Inflammatory macrophage (primary cell): ENCODE measurements at regions not wholly inside any gene's neighbourhood (a gene's known extent, or its start where the extent isn't known, plus 50 kb on each side); places are given as distances from the start of the nearest gene placed in this dataset.

ENCODE experiments used
- DNase-seq, 2 donors: peaks; one replicate each; pipeline ENCODE4 v3.0.0-alpha.2; 2020 to 2022

DNA sequence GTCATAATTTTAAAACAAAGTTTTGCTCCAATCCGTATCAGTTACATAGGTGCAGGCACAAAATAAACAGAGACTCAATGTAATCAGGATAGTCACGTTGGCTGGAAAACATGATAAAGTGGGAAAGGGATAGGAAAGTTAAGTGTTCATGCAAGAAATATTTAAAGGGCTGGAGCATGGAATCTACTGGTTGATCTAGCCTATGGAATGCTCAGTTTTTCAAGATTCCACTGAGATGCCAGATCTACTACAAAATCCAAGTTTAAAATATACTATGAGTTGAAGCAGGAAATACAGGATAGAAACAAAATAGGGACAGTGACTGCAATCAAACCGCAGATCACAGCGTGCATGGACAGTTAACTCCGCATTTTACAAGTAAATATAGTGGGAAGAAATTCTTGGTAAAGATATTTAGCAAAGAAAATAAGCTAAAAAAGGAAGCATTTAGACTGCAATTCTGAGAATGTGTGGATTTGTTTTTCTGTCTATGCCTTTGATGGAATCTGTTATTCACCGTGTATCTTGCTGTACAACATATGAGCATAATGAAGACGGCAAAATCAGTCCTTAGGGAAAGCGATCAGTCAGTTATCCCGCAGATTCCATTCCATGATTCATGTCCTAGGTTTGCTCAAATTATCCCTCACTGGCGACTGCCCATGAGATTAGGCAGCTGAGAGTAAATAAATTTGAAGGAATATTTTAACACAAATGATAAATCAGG, 1044.3 kb downstream of the FLRT2 start:
- DNase-seq: no peak

DNA sequence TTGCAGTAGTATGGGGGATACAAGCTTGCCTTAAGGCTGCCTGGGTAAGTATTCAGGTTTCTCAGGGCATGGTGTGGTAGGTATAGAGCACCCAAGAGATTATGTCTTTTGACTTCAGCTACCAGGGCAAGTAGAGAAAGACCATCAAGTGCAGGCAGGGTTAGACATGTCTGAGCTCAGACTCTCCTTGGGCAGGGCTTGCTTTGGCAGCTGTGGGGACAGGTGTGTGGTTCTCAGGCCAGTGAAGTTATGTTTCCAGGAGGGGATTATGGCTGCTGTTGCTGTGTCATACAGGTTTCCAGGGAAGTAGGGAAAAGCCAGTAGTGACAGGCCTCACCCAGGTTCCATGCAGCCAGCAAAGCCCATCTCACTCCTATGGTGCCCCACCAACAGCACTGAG, 1040.4 kb downstream of the FLRT2 start:
- no peak for DNase-seq

DNA sequence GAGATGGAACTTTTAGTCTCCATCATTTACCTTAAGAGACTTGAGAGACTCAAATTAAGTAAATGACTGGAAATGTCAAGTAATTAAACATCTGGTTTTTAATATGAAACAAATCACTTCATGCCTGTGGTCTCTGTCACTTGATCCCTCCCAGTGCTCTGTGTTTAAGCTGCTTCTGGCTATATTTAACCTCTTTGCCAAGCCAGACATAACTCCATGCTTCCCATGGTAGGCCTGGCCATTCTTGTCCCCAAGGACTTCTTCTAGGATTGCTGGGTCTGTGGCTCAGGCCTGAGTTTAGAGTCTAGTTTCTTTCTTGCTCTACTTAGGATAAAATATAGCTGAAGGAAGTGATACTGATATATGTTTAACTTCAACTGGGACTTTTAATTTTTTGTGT, 1013.6 kb downstream of the FLRT2 start:
- no peak for DNase-seq

DNA sequence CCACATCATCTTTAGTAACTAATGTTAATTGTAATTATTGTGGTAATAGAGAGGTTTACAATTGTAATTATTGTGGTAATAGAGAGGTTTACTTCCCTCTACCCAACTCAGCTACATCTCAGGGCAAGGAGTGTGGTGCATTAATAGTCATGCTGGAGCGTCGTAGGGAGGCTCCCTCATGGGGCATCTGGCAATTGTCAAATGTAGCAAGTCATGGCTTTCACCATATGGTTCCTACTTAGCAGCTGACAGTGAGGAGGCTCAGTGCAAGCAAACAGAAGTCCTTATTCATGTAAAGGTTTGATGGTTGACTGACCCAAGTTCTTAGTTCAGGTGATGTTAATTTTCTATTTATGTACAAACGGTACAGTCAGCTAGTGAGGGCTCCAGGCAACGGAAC, 1012.0 kb downstream of the FLRT2 start:
- DNase-seq: no peak

DNA sequence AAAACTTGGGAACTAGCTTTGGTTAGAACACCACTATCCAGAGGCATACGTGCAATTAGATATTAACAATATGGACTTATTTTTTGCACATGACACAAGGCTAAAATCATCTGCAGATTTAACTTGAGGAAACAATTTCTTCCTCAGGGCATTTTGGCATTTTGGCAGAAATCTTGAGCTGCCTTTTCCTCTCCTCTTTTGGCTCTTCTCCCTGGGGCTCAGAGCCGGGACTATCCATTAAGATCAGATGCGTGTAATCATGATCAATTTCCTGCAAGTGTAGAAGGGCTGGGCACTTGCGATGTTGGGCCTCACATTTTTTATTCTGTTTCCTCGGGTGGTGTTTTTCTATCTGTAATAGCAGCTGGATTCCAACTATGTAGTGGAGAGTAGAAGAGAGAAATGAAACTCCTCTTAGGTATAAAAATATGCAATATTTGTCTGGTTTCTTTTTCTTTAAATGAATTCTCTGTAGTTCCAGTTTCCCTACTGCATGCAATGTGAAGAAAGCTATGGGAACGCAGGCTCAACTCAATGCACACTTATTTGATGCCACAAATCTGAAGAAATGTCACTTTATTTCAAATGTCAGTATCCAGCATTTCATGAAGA, 1010.8 kb downstream of the FLRT2 start:
- DNase-seq: no peak

DNA sequence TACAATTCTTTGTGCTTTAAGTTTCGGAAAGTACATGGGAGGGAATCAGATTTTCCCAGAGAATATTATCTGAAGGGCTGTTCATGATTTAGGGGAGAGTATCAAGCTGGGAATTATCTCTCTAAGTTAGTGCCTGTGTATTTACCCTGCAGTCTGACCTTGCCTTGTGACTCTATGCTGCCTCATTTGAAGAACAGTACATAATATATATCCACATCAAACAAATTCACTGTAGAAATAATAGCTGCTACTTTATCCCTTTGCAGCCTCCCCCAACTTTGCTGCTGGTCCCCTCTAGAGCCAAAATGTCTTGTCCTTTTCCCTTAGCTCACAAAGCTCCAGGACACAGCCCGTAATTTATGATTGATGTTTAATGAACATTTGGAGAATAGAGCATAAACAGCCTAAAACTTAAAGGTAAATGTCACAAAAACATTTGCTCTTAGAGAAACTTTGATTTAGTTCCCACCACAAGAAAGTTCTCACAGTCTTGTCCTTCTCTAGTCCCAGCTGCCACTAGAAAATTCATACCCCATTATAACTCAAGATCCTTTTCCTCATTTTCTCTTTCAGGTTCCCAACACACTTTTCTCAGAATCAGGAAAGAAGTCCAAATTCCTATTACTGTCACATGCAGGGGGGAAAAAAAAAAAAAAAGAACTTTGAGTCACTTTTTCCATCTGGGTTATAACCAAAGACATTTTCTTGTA, 1009.6 kb downstream of the FLRT2 start:
- no peak for DNase-seq

DNA sequence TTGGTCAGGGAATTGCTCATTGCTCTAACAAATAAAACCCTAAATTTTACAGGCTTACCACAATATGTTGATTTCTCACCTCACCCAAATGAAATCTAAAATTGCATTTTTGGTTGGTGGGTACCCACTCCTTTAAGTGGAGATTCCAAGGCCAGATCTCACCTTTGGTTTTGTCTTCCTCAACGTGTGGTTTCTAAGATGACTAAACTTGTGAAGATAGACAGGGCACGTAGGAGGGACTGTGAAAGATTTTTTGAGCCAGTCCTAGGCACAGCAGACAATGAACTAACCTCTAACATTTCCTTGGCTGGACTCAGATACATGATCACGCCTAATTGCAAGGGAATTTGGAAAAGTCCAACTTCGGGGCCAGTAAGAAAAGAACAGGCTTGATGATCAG, 1003.9 kb downstream of the FLRT2 start:
- DNase-seq: no peak

DNA sequence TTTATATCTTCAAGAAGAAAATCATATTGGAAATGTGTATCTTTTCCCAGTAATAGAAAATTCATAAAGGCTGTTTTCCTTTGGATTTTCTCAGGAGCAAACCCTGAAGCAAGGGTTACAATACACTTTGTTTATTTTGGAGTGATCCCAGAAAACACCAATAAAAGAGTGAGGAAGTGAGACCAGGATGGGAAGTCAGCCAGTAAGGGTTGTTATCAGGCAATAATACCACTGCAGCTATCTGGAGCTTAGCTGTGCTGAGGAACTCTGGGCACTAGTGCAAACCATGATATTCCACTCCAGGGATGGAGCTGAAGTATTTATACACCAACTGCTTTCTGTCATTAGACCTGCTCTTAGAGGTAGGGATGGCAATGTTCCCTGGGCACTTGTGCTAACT, 1002.3 kb downstream of the FLRT2 start:
- no peak for DNase-seq

DNA sequence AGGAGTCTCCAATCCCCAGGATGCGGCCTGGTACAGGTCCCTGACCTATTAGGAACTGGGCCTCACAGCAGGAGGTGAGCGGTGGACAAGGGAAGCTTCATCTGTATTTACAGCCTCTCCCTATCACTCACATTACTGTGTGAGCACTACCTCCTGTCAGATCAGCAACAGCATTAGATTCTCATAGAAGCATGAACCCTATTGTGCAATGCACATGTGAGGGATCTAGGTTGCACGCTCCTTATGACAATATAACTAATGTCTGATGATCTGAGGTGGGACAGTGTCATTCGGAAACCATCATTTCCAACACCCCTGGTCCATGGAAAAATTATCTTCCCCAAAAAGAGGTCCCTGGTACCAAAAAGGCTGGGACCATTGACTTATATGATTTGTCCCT, 1000.5 kb downstream of the FLRT2 start:
- DNase-seq: no peak

DNA sequence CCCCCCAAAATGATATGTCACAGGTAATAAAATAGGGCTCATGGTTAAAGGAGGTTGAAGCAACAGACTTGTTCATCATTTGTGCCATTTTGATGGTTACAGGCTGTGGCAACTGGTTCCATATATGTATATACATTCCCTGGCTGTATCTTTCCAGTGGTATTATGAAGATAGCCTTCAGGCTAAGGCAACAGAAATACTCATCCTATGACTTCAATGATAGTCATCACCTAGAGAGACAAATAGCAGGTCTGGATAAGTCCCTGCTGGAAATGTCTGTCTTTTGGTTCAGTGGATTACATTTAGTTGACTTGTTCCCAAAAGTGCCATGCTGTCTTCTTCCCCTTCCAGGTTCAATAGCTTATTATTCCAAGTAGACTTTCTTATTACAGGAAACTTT, 997.4 kb downstream of the FLRT2 start:
- DNase-seq: no peak

DNA sequence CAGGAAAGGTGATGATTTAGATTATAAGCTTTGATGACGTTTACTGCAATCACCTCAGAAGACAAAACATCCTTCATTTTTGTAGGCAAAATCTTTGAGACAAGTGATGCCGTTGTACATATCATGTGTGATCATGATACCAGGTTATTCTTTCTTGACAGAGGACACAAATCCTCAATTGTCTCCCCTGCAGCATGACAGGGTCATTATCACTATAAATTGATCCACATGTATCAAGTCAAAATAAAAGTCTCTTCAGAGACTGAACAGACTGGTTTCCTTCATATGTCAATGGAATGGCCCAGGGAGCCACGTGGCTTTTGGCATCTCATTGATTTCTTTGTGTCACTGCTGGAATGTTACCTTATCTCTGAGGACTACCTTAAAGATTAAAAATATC, 995.7 kb downstream of the FLRT2 start:
- no peak for DNase-seq

DNA sequence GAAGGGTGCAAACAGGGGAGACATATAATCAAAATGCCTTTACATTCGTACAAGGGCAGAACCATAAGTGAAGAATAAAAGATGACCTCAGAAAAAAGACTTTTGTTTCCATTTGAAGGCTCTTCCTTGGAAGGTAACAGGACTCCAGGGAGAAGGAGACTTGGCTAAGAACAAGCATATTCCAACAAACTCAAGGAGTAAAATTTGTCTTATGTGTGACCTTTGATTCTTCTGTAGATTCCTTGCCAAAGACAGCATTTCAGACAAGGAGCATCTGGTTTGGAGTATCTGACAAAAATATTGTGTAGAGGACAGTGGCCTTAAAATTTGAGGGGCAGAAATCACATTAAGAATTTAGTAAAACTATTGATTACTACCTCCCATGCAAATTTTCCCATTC, 991.9 kb downstream of the FLRT2 start:
- no peak for DNase-seq

DNA sequence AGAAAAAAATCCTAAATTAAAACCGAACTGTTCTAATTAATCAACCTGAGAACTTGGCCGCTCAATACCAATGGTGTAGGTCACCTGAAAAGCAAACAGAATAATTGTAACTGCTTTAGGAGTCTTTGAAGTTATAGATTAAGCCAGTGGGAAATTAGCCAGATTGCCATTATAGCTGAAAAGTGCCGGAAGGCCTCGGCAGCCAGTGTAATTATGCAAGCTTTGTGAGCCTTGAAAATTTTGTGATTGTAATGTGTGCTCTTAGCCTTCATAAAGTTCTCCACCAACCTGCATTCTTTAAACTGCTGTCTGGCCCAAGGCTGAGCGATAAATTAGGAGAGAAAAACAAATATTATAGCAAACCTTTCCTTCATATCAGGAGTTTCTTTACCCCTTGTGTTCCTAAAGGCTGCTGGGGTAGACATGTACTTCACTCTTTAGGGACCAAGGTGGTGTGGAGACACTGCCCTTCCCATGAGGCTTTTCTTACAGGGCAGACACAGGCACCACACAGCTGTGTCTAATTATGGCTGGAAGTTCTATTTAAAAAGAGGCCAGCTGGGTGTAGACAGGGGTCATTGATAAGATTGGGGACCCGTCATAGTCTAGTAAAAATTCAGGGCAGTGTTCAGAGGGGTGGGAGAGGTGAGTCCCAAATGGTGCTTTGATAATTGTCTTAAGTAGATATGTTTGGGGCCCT, 991.2 kb downstream of the FLRT2 start:
- no peak for DNase-seq

DNA sequence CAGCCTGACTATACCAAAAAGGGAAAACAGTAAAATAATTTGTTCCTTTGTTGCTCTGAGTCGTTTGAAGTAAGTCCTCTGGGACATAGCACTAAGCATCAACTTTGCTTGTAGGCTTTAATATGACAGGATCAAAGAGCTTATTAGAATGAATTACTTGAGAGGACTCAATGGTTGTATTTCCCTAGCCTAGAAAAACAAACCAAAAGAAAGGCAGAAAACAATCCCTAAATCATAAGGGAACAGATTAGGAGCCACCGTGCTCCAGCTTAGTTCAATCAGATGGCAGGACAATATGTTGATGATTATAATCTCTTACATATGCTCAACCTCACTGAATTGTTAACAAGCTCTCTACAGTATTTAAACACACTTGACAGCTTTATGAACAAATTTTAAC, 988.4 kb downstream of the FLRT2 start:
- no peak for DNase-seq

DNA sequence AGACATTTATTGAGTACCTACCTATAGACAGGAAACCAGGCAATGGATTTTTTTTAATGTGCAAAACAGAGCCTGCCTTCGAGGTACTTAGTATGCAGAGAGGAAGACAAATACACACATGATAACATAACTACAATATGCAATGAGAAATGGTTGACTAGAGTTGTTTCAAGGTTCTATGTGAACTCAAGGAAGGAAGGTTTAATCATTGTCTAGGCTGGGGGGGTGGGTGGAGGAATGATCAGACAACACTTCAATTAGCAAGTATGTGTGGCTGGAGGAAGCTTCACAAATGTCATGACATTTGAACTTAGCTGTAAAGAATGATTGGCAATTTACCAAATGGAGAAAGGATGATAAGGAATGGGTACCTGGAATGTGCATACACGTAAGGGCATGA, 985.3 kb downstream of the FLRT2 start:
- no peak for DNase-seq

DNA sequence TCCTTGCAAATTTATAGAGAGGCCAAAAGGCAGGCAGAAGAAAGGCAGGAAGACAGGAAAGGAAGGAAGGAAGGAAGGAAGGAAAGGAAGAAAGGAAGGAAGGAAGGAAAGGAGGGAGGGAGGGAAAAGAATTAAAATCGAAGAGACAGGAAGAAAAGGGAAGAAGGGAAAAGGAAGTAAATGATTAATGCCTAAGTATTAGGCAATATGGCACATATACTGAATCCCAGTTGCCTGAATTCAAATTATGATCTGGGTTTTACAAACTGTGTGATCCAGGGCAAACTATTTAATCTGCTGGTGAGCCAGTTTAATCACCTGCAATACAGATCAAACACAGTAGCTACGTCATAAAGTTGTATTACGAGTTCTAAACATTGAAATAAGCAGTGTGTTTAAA, 983.6 kb downstream of the FLRT2 start:
- DNase-seq: no peak

DNA sequence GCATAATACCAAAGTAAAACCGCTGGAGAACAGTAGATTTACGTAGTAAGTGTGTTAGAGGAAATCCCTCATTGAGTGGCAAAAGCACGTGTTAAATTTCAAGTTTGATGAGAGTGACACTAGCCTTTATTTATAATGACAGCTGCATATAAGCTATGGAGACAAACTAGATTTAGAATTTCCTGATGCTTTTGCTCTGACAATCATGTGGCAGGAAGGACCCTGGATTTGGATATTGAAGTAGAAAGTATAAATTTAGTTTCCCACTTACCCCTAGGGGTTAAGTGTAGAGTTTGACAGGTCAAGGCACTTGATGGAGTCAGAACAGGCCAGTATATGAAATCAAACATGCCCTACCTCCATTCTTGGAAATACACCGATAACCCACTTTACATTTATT, 983.1 kb downstream of the FLRT2 start:
- DNase-seq: no peak

DNA sequence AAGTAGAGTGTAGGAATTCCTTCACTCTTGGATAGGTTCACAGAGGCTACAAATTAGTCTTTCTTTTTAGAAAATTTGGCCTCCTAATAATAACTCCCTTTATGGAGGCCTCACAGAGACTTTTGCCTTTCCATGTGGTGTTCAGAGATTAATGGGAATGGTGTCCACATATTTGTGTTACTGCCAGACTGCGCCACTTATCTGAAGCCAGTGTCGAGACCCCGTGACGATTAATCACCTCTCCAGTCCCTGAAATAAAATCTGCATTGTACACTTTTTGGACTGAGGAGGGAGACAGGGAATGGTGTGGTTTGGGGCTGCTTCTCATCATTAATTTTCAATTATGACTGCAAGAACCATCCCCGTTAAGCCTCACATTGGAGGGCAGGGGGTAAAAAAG, 980.5 kb downstream of the FLRT2 start:
- DNase-seq: no peak

DNA sequence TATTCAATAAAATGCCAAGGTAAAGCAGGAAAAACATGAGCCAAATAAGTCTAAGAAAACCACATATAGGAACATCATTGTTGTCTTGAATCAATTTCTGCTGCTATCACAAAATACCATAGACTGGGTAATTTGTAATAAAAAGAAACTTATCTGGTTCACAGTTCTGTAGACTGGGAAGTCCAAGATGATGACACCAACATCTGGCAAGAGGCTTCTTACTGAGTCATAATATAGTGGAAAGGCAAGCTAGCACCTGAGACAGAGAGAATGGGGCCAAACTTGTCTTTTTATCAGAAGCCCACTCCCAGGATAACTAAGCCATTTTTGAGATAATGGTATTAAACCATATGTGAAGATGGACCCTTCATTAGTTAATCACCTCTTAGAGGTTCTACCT, 975.9 kb downstream of the FLRT2 start:
- DNase-seq: no peak

DNA sequence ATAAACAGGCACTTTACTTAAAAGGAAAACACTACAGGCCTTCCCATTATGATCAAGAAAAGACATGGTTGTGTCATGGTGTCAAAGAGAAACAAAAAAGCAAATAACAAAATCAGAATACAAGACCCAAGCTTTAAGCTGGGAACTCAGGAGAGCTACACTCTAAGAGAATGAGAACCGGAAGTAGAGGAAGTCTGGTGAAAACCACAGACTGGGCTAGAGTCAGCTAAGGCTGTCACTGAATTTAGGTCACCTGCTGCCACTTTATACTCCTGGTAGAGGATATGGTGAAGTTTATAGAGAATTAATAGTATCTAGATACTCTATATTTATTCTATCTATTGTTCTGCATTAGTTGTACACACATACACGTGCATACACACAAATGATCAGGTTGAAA, 971.7 kb downstream of the FLRT2 start:
- DNase-seq: no peak

DNA sequence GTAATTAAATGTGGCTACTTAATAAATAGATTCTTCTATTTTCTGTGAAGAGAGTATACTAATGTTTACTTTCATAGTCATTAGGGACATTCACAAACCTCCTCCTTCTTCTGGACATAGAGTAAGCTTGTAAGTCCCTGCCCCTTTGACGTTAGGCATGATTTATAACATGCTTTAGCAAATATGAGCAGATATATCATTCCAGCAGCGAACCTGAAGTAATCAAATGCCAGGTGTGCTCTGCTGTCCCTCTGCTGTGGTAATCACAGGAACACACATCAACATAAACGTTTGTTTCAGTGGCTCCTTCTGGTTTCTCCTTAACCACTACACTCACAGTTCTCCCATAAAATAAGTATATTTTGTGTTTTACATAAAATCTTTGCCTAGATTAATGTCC, 961.8 kb downstream of the FLRT2 start:
- no peak for DNase-seq

DNA sequence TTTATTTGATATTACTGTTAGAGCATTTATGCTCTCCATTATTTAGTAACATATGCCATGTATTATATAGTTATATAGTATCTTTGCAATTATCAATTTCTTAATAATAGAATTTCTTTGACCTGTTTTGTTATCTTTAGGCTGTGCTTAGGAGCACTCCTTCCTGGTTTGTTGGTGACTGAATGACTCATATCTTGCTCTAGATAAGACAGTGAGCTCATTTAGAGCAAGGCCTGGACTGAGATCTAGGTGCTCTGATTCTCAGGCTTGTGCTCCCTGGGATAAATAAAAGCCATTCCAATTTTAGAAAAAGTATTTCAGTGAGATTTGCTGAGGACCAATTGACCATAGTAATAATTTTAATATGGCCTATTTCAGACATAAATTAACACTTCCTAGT, 951.2 kb downstream of the FLRT2 start:
- DNase-seq: no peak

DNA sequence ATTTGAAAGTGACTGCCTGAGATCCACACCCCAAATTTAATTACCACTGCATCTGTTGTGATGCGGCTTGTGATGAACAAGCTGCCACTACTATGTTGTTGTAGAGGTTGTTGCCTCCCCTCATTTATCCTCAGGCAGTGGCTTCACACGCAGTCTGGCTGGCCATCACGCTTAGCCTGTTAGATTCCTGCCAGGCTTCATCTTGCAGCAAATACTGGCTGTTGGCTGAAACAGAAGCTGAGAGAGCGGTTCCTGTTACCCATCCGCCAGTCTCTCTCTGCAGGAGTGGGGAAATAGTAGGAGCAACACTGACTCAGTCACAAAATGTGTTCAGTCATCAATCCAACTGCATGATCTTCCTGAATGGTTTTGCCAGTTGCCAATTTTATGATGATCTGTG, 934.4 kb downstream of the FLRT2 start:
- DNase-seq: no peak
